Gastroesophageal sphincter (tissue), 4 donors: ENCODE measurements at regions not wholly inside any gene's neighbourhood (a gene's known extent, or its start where the extent isn't known, plus 50 kb on each side); places are given as distances from the start of the nearest gene placed in this dataset.

Experiments used
- ATAC-seq: fragments of 150-250 bp; one replicate; pipeline ENCODE4 v1.9.1; 2016; ENCODE audit warnings: mild to moderate bottlenecking, moderate library complexity
- H3K27ac ChIP-seq, 4 donors: fragments of 200-600 bp; sonication (generic) in 3 of 4; 1 replicate in 3 of 4; 2 replicates in 1 of 4; pipeline ENCODE4 v1.5.1; 2016 to 2019
- H3K27me3 ChIP-seq: fragments of 200-600 bp; sonication (generic); one replicate; pipeline ENCODE4 v1.5.1; 2019
- H3K36me3 ChIP-seq, 2 donors: fragments of 200-600 bp; sonication (generic); one replicate each; pipeline ENCODE4 v1.5.1; 2019; ENCODE audit warnings: control low read depth in 1 of 2
- H3K4me1 ChIP-seq, 3 donors: fragments of 200-600 bp; sonication (generic); 1 replicate in 2 of 3; 2 replicates in 1 of 3; pipeline ENCODE4 v1.5.1; 2016 to 2019; ENCODE audit warnings: control low read depth in 2 of 3
- H3K4me3 ChIP-seq, 2 donors: fragments of 200-600 bp; sonication (generic); one replicate each; pipeline ENCODE4 v1.5.1; 2019; ENCODE audit warnings: mild to moderate bottlenecking in 1 of 2, moderate library complexity in 1 of 2
- H3K9me3 ChIP-seq, 3 donors: fragments of 200-600 bp; sonication (generic); one replicate each; pipeline ENCODE4 v1.5.1; 2017 to 2019; ENCODE audit warnings: control low read depth in 2 of 3
- CTCF ChIP-seq, 4 experiments: fragments of 200-600 bp in 2 of 4; fragments of 450-650 bp in 2 of 4; sonication (generic) in 1 of 4; IDR thresholded peaks; one replicate each; pipeline ENCODE4 v1.5.1; 2017 to 2019; ENCODE audit warnings: antibody characterized with exemption in 4 of 4, mild to moderate bottlenecking in 2 of 4, moderate library complexity in 2 of 4
- EP300 ChIP-seq: sonication (generic); formaldehyde crosslinking; IDR thresholded peaks from one replicate; pipeline ENCODE4 v1.6.1; 2017; ENCODE audit warnings: antibody characterized with exemption, mild to moderate bottlenecking
- POLR2A ChIP-seq, 2 donors: fragments of 450-650 bp; IDR thresholded peaks; one replicate each; pipeline ENCODE4 v1.6.1; 2017; ENCODE audit warnings: antibody characterized with exemption in 2 of 2, mild to moderate bottlenecking in 2 of 2, moderate library complexity in 1 of 2
- POLR2AphosphoS5 ChIP-seq: sonication (generic); formaldehyde crosslinking; IDR thresholded peaks from one replicate; pipeline ENCODE4 v1.6.1; 2017; ENCODE audit warnings: antibody characterized with exemption
- WGBS, 2 donors: methylation state at CpG; one replicate each; pipeline ENCODE4 v1.1.5; 2018; ENCODE audit warnings: low coverage in 1 of 2; 5-methylcytosine and 5-hydroxymethylcytosine counted together

GRCh38 chr2:160672211-160672610 lies 178.6 kb upstream of the RBMS1 start:
- peaks cover 0 to 10% (median 6%) of the 10 kb centered on the region in 3 donors for H3K4me1 ChIP-seq
- H3K27me3 ChIP-seq: no peaks in the 10 kb centered on the region
- TF ChIP-seq POLR2A (IDR thresholded peaks at IDR 0.05) (no peak), EP300 (no peak), CTCF (IDR thresholded peaks at IDR 0.05) (no peak), POLR2AphosphoS5 (no peak)
- no peaks in the 10 kb centered on the region for H3K9me3 ChIP-seq
- ATAC-seq: no peak
- H3K36me3 ChIP-seq: no peaks in the 10 kb centered on the region
- no peak overlapping the region for H3K27ac ChIP-seq
- H3K4me3 ChIP-seq: no peak overlapping the region
- 22 to 29% methylated on average over 1 of the region's 1 CpG for WGBS, 2 donors

DNA sequence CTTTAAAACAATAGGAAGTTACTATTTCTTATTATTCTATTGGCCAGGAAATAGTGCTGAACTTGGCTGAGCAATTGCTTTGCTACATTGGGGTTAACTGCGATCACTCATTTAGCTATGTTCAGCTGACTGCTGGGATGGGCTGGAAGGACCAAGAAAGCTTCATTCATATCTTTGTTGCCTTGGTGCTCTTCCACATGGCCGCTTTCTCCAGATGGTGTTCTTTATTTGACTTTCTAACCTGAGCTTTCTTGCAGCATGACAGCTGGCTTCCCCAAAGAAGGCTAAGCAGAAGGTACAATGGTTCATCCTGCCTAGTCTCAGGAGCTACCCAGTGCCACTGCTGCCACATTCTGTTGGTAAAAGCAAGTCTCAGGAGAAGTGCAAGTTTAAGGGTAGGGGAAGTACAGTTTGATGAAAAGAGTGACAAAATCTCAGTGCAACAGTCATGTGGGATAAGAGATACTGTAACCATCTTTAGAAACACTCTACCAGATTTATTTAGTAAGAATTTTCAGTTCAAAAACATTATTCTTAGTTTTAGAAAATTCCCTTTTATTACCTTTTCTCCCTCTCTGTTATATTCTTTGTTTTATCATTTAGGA lies 180.6 kb upstream of the RBMS1 start:
- no peaks in the 10 kb centered on the region for H3K27me3 ChIP-seq
- no peak overlapping the region for H3K4me3 ChIP-seq
- 100% methylated on average over 2 of the region's 2 CpGs; no CpG with 5 or more reads in 1 of the 2 donors for WGBS, 2 donors
- no peaks in the 10 kb centered on the region for H3K9me3 ChIP-seq
- no peaks in the 10 kb centered on the region for H3K36me3 ChIP-seq
- no peaks in the 10 kb centered on the region for H3K4me1 ChIP-seq
- ATAC-seq: no peak
- H3K27ac ChIP-seq: no peak overlapping the region
- no peak for TF ChIP-seq CTCF (IDR thresholded peaks at IDR 0.05)
- TF ChIP-seq POLR2AphosphoS5: no peak
- TF ChIP-seq POLR2A (IDR thresholded peaks at IDR 0.05): no peak
- TF ChIP-seq EP300: no peak

- ATAC-seq: no peak
- H3K27me3 ChIP-seq: no peaks in the 10 kb centered on the region
- H3K4me3 ChIP-seq: no peak overlapping the region
- TF ChIP-seq POLR2AphosphoS5 (no peak), EP300 (no peak), CTCF (IDR thresholded peaks at IDR 0.05) (no peak), POLR2A (IDR thresholded peaks at IDR 0.05) (no peak)
- no peak overlapping the region for H3K27ac ChIP-seq
- no peaks in the 10 kb centered on the region for H3K36me3 ChIP-seq
- no peaks in the 10 kb centered on the region for H3K4me1 ChIP-seq
- H3K9me3 ChIP-seq: no peaks in the 10 kb centered on the region
- WGBS, 2 donors: 91 to 94% methylated on average over 6 to 7 of the region's 7 CpGs
Measured at GRCh38 chr2:160679686-160680085, 186.1 kb upstream of the RBMS1 start.

GRCh38 chr2:160680294-160680693 lies 186.7 kb upstream of the RBMS1 start:
- Histone ChIP-seq H3K36me3 (no peaks in the 10 kb centered on the region), H3K4me1 (no peaks in the 10 kb centered on the region), H3K27me3 (no peaks in the 10 kb centered on the region), H3K4me3 (no peak overlapping the region), H3K27ac (no peak overlapping the region), H3K9me3 (no peaks in the 10 kb centered on the region)
- ATAC-seq: no peak
- no peak for TF ChIP-seq POLR2A (IDR thresholded peaks at IDR 0.05)
- no peak for TF ChIP-seq CTCF (IDR thresholded peaks at IDR 0.05)
- TF ChIP-seq EP300: no peak
- no peak for TF ChIP-seq POLR2AphosphoS5

DNA sequence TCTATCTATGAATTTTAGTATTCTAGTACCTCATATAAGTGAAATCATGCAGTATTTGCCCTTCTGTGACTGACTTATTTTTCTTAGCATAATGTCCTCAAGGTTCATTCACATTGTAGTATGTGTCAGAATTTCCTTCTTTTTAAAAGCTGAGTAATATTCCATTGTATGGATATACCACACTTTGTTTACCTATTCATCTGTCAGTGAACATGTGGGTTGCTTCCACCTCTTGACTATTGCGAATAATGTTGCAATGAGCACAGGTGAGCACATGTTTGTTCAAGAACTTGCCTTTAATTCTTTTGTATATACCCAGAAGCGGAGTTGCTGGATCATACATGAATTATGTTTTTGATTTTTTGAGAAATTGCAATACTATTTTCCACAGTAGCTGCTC lies 187.4 kb upstream of the RBMS1 start:
- H3K4me3 ChIP-seq: no peak overlapping the region
- 97 to 100% methylated on average over 1 to 2 of the region's 2 CpGs for WGBS, 2 donors
- no peaks in the 10 kb centered on the region for H3K36me3 ChIP-seq
- no peaks in the 10 kb centered on the region for H3K27me3 ChIP-seq
- H3K9me3 ChIP-seq: no peaks in the 10 kb centered on the region
- TF ChIP-seq POLR2AphosphoS5: no peak
- no peak for TF ChIP-seq CTCF (IDR thresholded peaks at IDR 0.05)
- no peak for TF ChIP-seq POLR2A (IDR thresholded peaks at IDR 0.05)
- no peak for TF ChIP-seq EP300
- no peak overlapping the region for H3K27ac ChIP-seq
- no peaks in the 10 kb centered on the region for H3K4me1 ChIP-seq
- no peak for ATAC-seq
